ENCODE measurements at regions not wholly inside any gene's neighbourhood (a gene's known extent, or its start where the extent isn't known, plus 50 kb on each side); places are given as distances from the start of the nearest gene placed in this dataset.

- Histone ChIP-seq H2AFZ (ENCODE audit: insufficient read depth, low read depth, low read length, poor library complexity, severe bottlenecking) (no peak overlapping the region), H3K27ac (ENCODE audit: low read length in 2 of 2) (no peak overlapping the region), H4K20me1 (ENCODE audit: control insufficient read depth, insufficient read depth, low read length, poor library complexity, severe bottlenecking) (no peaks in the 10 kb centered on the region), H3K4me2 (replicated peaks; ENCODE audit: low read depth, low read length, poor library complexity, severe bottlenecking) (no peak overlapping the region), H3K4me3 (ENCODE audit: control extremely low read depth in 1 of 5, extremely low read depth in 1 of 5, insufficient read depth in 1 of 5, low read depth in 2 of 5, low read length in 4 of 5) (no peak overlapping the region), H3K9ac (ENCODE audit: low read length) (no peak overlapping the region), H3K9me3 (ENCODE audit: control extremely low read depth in 1 of 3, control insufficient read depth in 2 of 3, insufficient read depth in 1 of 3, low read length in 2 of 3) (peaks cover 0 to 9% (median 0%) of the 10 kb centered on the region in 3 donors), H3K79me2 (ENCODE audit: control insufficient read depth, insufficient read depth, low read length) (no peaks in the 10 kb centered on the region), H3K27me3 (replicated peaks in 1 of 4; ENCODE audit: control extremely low read depth in 1 of 4, control insufficient read depth in 3 of 4, insufficient read depth in 4 of 4, low read length in 3 of 4) (no peaks in the 10 kb centered on the region), H3K4me1 (ENCODE audit: control insufficient read depth in 2 of 2, insufficient read depth in 2 of 2, low read length in 2 of 2) (no peaks in the 10 kb centered on the region), H3K36me3 (replicated peaks in 1 of 2; ENCODE audit: control extremely low read depth in 1 of 2, control insufficient read depth in 1 of 2, extremely low read depth in 1 of 2, insufficient read depth in 2 of 2, low read length in 1 of 2) (no peaks in the 10 kb centered on the region)
- intact Hi-C loops (cut with micrococcal nuclease): no loop called here
- Mint-ChIP-seq H3K27ac (no peak overlapping the region), H3K27me3 (no peaks in the 10 kb centered on the region), H3K9me3 (ENCODE audit: insufficient read depth) (peaks cover 3% of the 10 kb centered on the region), H3K4me1 (no peaks in the 10 kb centered on the region), H3K4me3 (no peak overlapping the region)
- ATAC-seq (ENCODE audit: low read depth) (no peak), DNase-seq (no peak)
- WGBS (ENCODE audit: insufficient coverage): 95% methylated on average over 12 of the region's 14 CpGs
- POLR2A ChIA-PET: no interaction called here
- no peak for TF ChIP-seq EZH2 (IDR thresholded peaks at IDR 0.05; ENCODE audit: borderline replicate concordance, insufficient read depth, low read depth, low read length, poor library complexity, severe bottlenecking)
- no peak for TF ChIP-seq CTCF (IDR thresholded peaks at IDR 0.05)
- CTCF ChIA-PET: no interaction called here
Measured at GRCh38 chr2:5842326-5842725, 150.1 kb downstream of the SOX11 start.

GRCh38 chr2:5845798-5846330, 153.7 kb downstream of the SOX11 start:
- Mint-ChIP-seq H3K4me3 (no peak overlapping the region), H3K4me1 (no peaks in the 10 kb centered on the region), H3K27ac (no peak overlapping the region), H3K27me3 (no peaks in the 10 kb centered on the region), H3K9me3 (ENCODE audit: insufficient read depth) (peaks cover 3% of the 10 kb centered on the region)
- Histone ChIP-seq H3K9ac (ENCODE audit: low read length) (no peak overlapping the region), H2AFZ (ENCODE audit: insufficient read depth, low read depth, low read length, poor library complexity, severe bottlenecking) (no peak overlapping the region), H3K79me2 (ENCODE audit: control insufficient read depth, insufficient read depth, low read length) (no peaks in the 10 kb centered on the region), H3K9me3 (ENCODE audit: control extremely low read depth in 1 of 3, control insufficient read depth in 2 of 3, insufficient read depth in 1 of 3, low read length in 2 of 3) (peaks cover 0 to 11% (median 0%) of the 10 kb centered on the region in 3 donors), H4K20me1 (ENCODE audit: control insufficient read depth, insufficient read depth, low read length, poor library complexity, severe bottlenecking) (no peaks in the 10 kb centered on the region), H3K4me3 (ENCODE audit: control extremely low read depth in 1 of 5, extremely low read depth in 1 of 5, insufficient read depth in 1 of 5, low read depth in 2 of 5, low read length in 4 of 5) (no peak overlapping the region), H3K27me3 (replicated peaks in 1 of 4; ENCODE audit: control extremely low read depth in 1 of 4, control insufficient read depth in 3 of 4, insufficient read depth in 4 of 4, low read length in 3 of 4) (no peaks in the 10 kb centered on the region), H3K36me3 (replicated peaks in 1 of 2; ENCODE audit: control extremely low read depth in 1 of 2, control insufficient read depth in 1 of 2, extremely low read depth in 1 of 2, insufficient read depth in 2 of 2, low read length in 1 of 2) (no peaks in the 10 kb centered on the region), H3K4me1 (ENCODE audit: control insufficient read depth in 2 of 2, insufficient read depth in 2 of 2, low read length in 2 of 2) (no peaks in the 10 kb centered on the region), H3K4me2 (replicated peaks; ENCODE audit: low read depth, low read length, poor library complexity, severe bottlenecking) (no peak overlapping the region), H3K27ac (ENCODE audit: low read length in 2 of 2) (no peak overlapping the region)
- 78% methylated on average over 6 of the region's 6 CpGs for WGBS (ENCODE audit: insufficient coverage)
- DNase-seq: no peak
- no peak for ATAC-seq (ENCODE audit: low read depth)
- ChIA-PET CTCF (no interaction called here), POLR2A (no interaction called here)
- TF ChIP-seq CTCF (IDR thresholded peaks at IDR 0.05): no peak
- no peak for TF ChIP-seq EZH2 (IDR thresholded peaks at IDR 0.05; ENCODE audit: borderline replicate concordance, insufficient read depth, low read depth, low read length, poor library complexity, severe bottlenecking)
- intact Hi-C loops (cut with micrococcal nuclease): no loop called here

All from B cell (primary cell).